ENCODE measurements at regions not wholly inside any gene's neighbourhood (a gene's known extent, or its start where the extent isn't known, plus 50 kb on each side); places are given as distances from the start of the nearest gene placed in this dataset.

DNA sequence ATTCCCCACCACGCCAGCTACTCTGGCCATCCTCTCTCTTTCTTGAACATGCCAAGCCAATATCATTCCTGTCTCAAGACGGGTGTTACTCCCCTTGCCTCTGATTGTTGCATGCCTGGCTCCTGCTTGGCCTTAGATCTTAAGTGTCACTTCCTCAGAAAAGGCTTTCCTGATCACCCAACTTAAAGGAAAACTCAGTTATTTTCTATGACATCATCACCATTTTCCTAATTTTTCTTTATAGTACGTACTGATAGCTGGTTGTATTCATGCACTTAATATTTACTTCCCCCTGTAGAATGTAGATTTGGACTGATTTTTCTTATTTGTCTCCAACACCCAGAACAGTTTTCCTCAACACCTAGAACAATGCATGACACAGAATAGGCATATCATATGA lies 123.8 kb upstream of the TSPAN2 start:
- H3K4me1 ChIP-seq (ENCODE audit: control insufficient read depth in 2 of 2, insufficient read depth in 2 of 2, low read length in 2 of 2) = no peaks in the 10 kb centered on the region
- H3K27me3 ChIP-seq (ENCODE audit: control insufficient read depth in 2 of 2, insufficient read depth in 1 of 2, low read length in 1 of 2) = no peaks in the 10 kb centered on the region
- no peak overlapping the region for H3K27ac ChIP-seq (ENCODE audit: low read depth in 1 of 2, low read length in 1 of 2)
- H3K36me3 ChIP-seq (ENCODE audit: control insufficient read depth in 2 of 2, insufficient read depth in 2 of 2, low read length in 1 of 2) = no peaks in the 10 kb centered on the region
- H3K9me3 ChIP-seq (ENCODE audit: control insufficient read depth in 2 of 2, insufficient read depth in 1 of 2, low read length in 1 of 2) = no peaks in the 10 kb centered on the region
- H3K4me3 ChIP-seq (ENCODE audit: low read length in 2 of 2) = no peak overlapping the region
- 94% methylated on average over 3 of the region's 3 CpGs for WGBS
- DNase-seq (ENCODE audit: low read depth in 6 of 9, low spot score in 9 of 9) = no peak

DNA sequence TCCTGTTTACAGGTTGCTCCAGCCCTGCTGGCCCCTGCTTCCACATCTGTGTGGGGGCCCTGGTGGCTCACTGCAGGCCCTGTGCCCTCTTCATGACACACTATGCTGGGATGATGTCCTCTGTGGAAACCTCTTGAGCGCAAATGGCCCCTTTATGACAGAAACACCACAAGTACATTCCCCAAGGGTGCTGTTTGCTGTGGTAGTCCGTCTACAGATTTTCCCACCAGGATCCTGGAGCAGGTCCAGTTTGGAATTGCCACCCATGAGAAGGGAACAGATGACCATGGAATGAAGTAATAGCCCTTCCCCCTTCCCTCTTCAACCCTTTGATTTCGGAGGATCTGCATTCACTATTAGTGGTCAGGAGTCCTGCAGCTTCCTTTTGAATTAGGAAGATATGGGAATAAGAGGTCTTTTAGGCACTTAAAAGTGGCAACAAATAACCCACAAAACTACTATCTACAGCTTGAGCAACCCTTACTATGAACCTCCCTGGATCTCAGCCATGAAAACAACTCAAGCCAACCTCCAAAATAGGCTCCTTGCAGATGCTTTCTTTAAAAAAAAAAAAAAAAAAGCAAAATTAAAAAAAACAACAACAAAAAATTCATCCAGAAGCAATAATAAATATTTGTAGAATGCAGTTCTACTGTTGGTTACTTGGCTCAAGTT lies 121.9 kb upstream of the TSPAN2 start:
- no peak for DNase-seq (ENCODE audit: low read depth in 6 of 9, low spot score in 9 of 9)
- H3K4me1 ChIP-seq (ENCODE audit: control insufficient read depth in 2 of 2, insufficient read depth in 2 of 2, low read length in 2 of 2) = no peaks in the 10 kb centered on the region
- no peak overlapping the region for H3K27ac ChIP-seq (ENCODE audit: low read depth in 1 of 2, low read length in 1 of 2)
- no peaks in the 10 kb centered on the region for H3K36me3 ChIP-seq (ENCODE audit: control insufficient read depth in 2 of 2, insufficient read depth in 2 of 2, low read length in 1 of 2)
- no peaks in the 10 kb centered on the region for H3K9me3 ChIP-seq (ENCODE audit: control insufficient read depth in 2 of 2, insufficient read depth in 1 of 2, low read length in 1 of 2)
- no peaks in the 10 kb centered on the region for H3K27me3 ChIP-seq (ENCODE audit: control insufficient read depth in 2 of 2, insufficient read depth in 1 of 2, low read length in 1 of 2)
- no peak overlapping the region for H3K4me3 ChIP-seq (ENCODE audit: low read length in 2 of 2)
- 98% methylated on average over 3 of the region's 3 CpGs for WGBS

- no peaks in the 10 kb centered on the region for H3K27me3 ChIP-seq (ENCODE audit: control insufficient read depth in 2 of 2, insufficient read depth in 1 of 2, low read length in 1 of 2)
- no peaks in the 10 kb centered on the region for H3K9me3 ChIP-seq (ENCODE audit: control insufficient read depth in 2 of 2, insufficient read depth in 1 of 2, low read length in 1 of 2)
- no peak overlapping the region for H3K27ac ChIP-seq (ENCODE audit: low read depth in 1 of 2, low read length in 1 of 2)
- 93% methylated on average over 4 of the region's 4 CpGs for WGBS
- no peak for DNase-seq (ENCODE audit: low read depth in 6 of 9, low spot score in 9 of 9)
- no peaks in the 10 kb centered on the region for H3K36me3 ChIP-seq (ENCODE audit: control insufficient read depth in 2 of 2, insufficient read depth in 2 of 2, low read length in 1 of 2)
- H3K4me3 ChIP-seq (ENCODE audit: low read length in 2 of 2) = no peak overlapping the region
- H3K4me1 ChIP-seq (ENCODE audit: control insufficient read depth in 2 of 2, insufficient read depth in 2 of 2, low read length in 2 of 2) = no peaks in the 10 kb centered on the region
These were observed 121.0 kb upstream of the TSPAN2 start for GRCh38 chr1:115210302-115210711.

GRCh38 chr1:115204513-115204912 lies 115.2 kb upstream of the TSPAN2 start:
- no peaks in the 10 kb centered on the region for H3K4me1 ChIP-seq (ENCODE audit: control insufficient read depth in 2 of 2, insufficient read depth in 2 of 2, low read length in 2 of 2)
- 90% methylated on average over 1 of the region's 1 CpG for WGBS
- no peak overlapping the region for H3K4me3 ChIP-seq (ENCODE audit: low read length in 2 of 2)
- no peaks in the 10 kb centered on the region for H3K9me3 ChIP-seq (ENCODE audit: control insufficient read depth in 2 of 2, insufficient read depth in 1 of 2, low read length in 1 of 2)
- no peak for DNase-seq (ENCODE audit: low read depth in 6 of 9, low spot score in 9 of 9)
- H3K36me3 ChIP-seq (ENCODE audit: control insufficient read depth in 2 of 2, insufficient read depth in 2 of 2, low read length in 1 of 2) = no peaks in the 10 kb centered on the region
- no peak overlapping the region for H3K27ac ChIP-seq (ENCODE audit: low read depth in 1 of 2, low read length in 1 of 2)
- H3K27me3 ChIP-seq (ENCODE audit: control insufficient read depth in 2 of 2, insufficient read depth in 1 of 2, low read length in 1 of 2) = no peaks in the 10 kb centered on the region

DNA sequence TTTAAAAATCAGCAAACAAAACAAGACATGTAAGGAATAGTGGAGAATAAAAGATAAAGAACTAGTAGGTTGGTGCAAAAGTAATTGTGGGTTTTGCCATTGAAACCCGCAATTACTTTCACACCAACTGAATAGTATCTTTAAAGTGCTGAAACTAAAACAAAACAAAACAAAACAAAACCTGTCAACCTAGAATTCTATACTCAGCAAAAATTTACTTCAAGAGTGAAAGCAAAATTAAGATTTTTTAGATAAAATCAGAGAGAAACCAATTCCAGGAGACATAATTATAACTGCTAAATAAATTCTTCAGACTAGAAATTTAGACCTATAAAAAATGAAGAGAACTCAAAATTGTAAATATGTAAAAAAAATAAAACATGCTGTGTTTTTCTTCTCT lies 114.0 kb upstream of the TSPAN2 start:
- Histone ChIP-seq H3K4me1 (ENCODE audit: control insufficient read depth in 2 of 2, insufficient read depth in 2 of 2, low read length in 2 of 2) (no peaks in the 10 kb centered on the region), H3K27ac (ENCODE audit: low read depth in 1 of 2, low read length in 1 of 2) (no peak overlapping the region), H3K36me3 (ENCODE audit: control insufficient read depth in 2 of 2, insufficient read depth in 2 of 2, low read length in 1 of 2) (no peaks in the 10 kb centered on the region), H3K27me3 (ENCODE audit: control insufficient read depth in 2 of 2, insufficient read depth in 1 of 2, low read length in 1 of 2) (no peaks in the 10 kb centered on the region), H3K4me3 (ENCODE audit: low read length in 2 of 2) (no peak overlapping the region), H3K9me3 (ENCODE audit: control insufficient read depth in 2 of 2, insufficient read depth in 1 of 2, low read length in 1 of 2) (no peaks in the 10 kb centered on the region)
- 99% methylated on average over 1 of the region's 1 CpG for WGBS
- DNase-seq (ENCODE audit: low read depth in 6 of 9, low spot score in 9 of 9) = no peak

- Histone ChIP-seq H3K27ac (ENCODE audit: low read depth in 1 of 2, low read length in 1 of 2) (no peak overlapping the region), H3K9me3 (ENCODE audit: control insufficient read depth in 2 of 2, insufficient read depth in 1 of 2, low read length in 1 of 2) (no peaks in the 10 kb centered on the region), H3K4me3 (ENCODE audit: low read length in 2 of 2) (no peak overlapping the region), H3K27me3 (ENCODE audit: control insufficient read depth in 2 of 2, insufficient read depth in 1 of 2, low read length in 1 of 2) (no peaks in the 10 kb centered on the region), H3K36me3 (ENCODE audit: control insufficient read depth in 2 of 2, insufficient read depth in 2 of 2, low read length in 1 of 2) (no peaks in the 10 kb centered on the region), H3K4me1 (ENCODE audit: control insufficient read depth in 2 of 2, insufficient read depth in 2 of 2, low read length in 2 of 2) (no peaks in the 10 kb centered on the region)
- DNase-seq (ENCODE audit: low read depth in 6 of 9, low spot score in 9 of 9) = no peak
- 96% methylated on average over 1 of the region's 1 CpG for WGBS
These were observed 112.3 kb upstream of the TSPAN2 start for GRCh38 chr1:115201598-115201997.

DNA sequence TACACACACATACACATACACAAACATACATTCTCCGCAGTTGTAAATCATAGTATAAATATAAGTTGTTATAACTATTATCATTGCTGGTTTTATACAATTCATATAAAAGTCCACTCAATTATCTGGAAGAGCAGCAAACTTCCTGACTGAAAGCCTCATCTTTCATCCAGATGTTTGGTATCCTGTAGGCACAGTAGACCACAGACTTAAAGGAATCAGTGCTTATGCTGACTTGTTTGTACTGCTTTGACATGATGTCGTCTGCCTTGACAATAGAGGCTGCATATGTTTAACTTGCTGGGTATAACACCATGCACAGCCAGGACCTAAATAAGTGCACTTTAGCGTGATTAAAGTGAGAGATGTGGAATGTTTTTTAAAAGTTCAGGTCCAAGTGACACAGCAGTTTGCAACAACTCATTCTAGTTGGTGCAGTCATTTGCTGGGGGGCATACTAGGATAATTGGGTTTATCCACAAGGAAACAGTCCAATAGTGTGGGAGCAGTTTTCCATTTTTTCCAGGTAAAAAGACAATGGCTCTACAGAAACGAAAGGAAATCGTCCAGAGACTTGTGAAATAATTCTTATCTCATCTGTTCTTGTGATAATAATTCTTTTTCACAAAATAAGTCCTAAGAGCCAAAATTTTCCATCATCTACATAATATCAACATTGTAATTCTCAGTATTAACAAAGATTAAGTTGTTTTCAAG lies 110.3 kb upstream of the TSPAN2 start:
- no peak overlapping the region for H3K27ac ChIP-seq (ENCODE audit: low read depth in 1 of 2, low read length in 1 of 2)
- H3K4me3 ChIP-seq (ENCODE audit: low read length in 2 of 2) = no peak overlapping the region
- WGBS = 93% methylated on average over 5 of the region's 5 CpGs
- H3K9me3 ChIP-seq (ENCODE audit: control insufficient read depth in 2 of 2, insufficient read depth in 1 of 2, low read length in 1 of 2) = no peaks in the 10 kb centered on the region
- no peak for DNase-seq (ENCODE audit: low read depth in 6 of 9, low spot score in 9 of 9)
- H3K27me3 ChIP-seq (ENCODE audit: control insufficient read depth in 2 of 2, insufficient read depth in 1 of 2, low read length in 1 of 2) = no peaks in the 10 kb centered on the region
- no peaks in the 10 kb centered on the region for H3K36me3 ChIP-seq (ENCODE audit: control insufficient read depth in 2 of 2, insufficient read depth in 2 of 2, low read length in 1 of 2)
- no peaks in the 10 kb centered on the region for H3K4me1 ChIP-seq (ENCODE audit: control insufficient read depth in 2 of 2, insufficient read depth in 2 of 2, low read length in 2 of 2)

DNA sequence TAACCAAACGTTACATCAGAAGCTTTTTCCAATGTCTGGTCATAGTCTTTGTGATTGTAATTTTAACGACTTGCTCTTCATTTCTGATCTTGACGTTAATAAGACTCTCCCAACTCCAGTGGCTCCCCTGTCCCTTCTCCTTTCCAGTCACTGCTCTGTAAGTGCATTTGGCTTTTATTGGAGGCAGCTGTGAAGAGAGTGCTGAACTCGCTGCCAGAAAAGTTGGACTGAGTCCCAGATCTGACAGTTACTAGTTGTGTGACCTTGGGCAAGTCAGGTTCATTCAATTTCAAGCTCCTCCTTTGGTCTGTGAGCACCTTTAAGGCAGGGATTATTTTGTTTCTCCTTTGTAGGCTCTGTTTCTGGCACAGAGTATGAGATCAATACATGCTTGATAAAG lies 109.6 kb upstream of the TSPAN2 start:
- Histone ChIP-seq H3K4me3 (ENCODE audit: low read length in 2 of 2) (no peak overlapping the region), H3K36me3 (ENCODE audit: control insufficient read depth in 2 of 2, insufficient read depth in 2 of 2, low read length in 1 of 2) (no peaks in the 10 kb centered on the region), H3K27me3 (ENCODE audit: control insufficient read depth in 2 of 2, insufficient read depth in 1 of 2, low read length in 1 of 2) (no peaks in the 10 kb centered on the region), H3K9me3 (ENCODE audit: control insufficient read depth in 2 of 2, insufficient read depth in 1 of 2, low read length in 1 of 2) (no peaks in the 10 kb centered on the region), H3K4me1 (ENCODE audit: control insufficient read depth in 2 of 2, insufficient read depth in 2 of 2, low read length in 2 of 2) (no peaks in the 10 kb centered on the region), H3K27ac (ENCODE audit: low read depth in 1 of 2, low read length in 1 of 2) (no peak overlapping the region)
- no peak for DNase-seq (ENCODE audit: low read depth in 6 of 9, low spot score in 9 of 9)
- WGBS = 91% methylated on average over 4 of the region's 4 CpGs

DNA sequence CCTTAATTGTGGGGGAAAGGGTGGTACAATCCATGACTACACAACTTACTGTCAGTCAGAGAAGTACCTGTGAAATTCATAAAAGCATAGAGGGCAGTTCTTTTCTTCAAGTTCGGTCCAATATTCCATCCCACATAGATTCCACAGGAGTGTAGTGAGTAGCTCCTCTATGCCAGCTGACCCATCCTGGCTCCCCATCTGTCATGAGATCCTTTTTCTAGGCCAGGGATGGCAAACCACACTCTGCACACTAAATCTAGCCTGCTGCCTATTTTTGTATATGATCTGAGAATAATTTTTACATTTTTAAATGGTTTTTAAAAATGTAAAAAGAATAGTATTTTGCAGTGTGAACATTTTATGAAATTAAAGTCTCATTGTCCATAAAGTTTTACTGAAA lies 107.0 kb upstream of the TSPAN2 start:
- no peaks in the 10 kb centered on the region for H3K27me3 ChIP-seq (ENCODE audit: control insufficient read depth in 2 of 2, insufficient read depth in 1 of 2, low read length in 1 of 2)
- no peaks in the 10 kb centered on the region for H3K9me3 ChIP-seq (ENCODE audit: control insufficient read depth in 2 of 2, insufficient read depth in 1 of 2, low read length in 1 of 2)
- H3K36me3 ChIP-seq (ENCODE audit: control insufficient read depth in 2 of 2, insufficient read depth in 2 of 2, low read length in 1 of 2) = no peaks in the 10 kb centered on the region
- WGBS = 100% methylated on average over 1 of the region's 1 CpG
- no peak for DNase-seq (ENCODE audit: low read depth in 6 of 9, low spot score in 9 of 9)
- no peak overlapping the region for H3K4me3 ChIP-seq (ENCODE audit: low read length in 2 of 2)
- no peaks in the 10 kb centered on the region for H3K4me1 ChIP-seq (ENCODE audit: control insufficient read depth in 2 of 2, insufficient read depth in 2 of 2, low read length in 2 of 2)
- H3K27ac ChIP-seq (ENCODE audit: low read depth in 1 of 2, low read length in 1 of 2) = no peak overlapping the region

Data from thymus (tissue), 11 donors.